Spleen (tissue), 11 donors: ENCODE measurements at regions not wholly inside any gene's neighbourhood (a gene's known extent, or its start where the extent isn't known, plus 50 kb on each side); places are given as distances from the start of the nearest gene placed in this dataset.
A peak's percentile ranks its signal among the peaks of the same experiment; 100 is the strongest.

ENCODE experiments used
- DNase-seq: peaks from one replicate; pipeline ENCODE4 v3.0.0-alpha.2; 2020
- H3K27ac ChIP-seq, 8 donors: fragments of 200-600 bp; sonication (generic) in 7 of 8; 1 replicate in 4 of 8; 2 replicates in 4 of 8; pipeline versions ENCODE4 v1.5.0 to v1.8.0; 2016 to 2021; ENCODE audit warnings: inconsistent platforms in 4 of 8, mild to moderate bottlenecking in 4 of 8, moderate library complexity in 1 of 8
- H3K27me3 ChIP-seq, 7 donors: fragments of 200-600 bp; sonication (generic) in 6 of 7; replicated peaks in 1 of 7; 1 replicate in 4 of 7; 2 replicates in 3 of 7; pipeline versions ENCODE4 v1.5.0 to v1.8.0; 2016 to 2021; ENCODE audit warnings: inconsistent platforms in 3 of 7, mild to moderate bottlenecking in 1 of 7
- H3K36me3 ChIP-seq, 6 donors: fragments of 200-600 bp; sonication (generic) in 5 of 6; 1 replicate in 4 of 6; 2 replicates in 2 of 6; pipeline versions ENCODE4 v1.5.0 to v1.8.0; 2016 to 2021; ENCODE audit warnings: inconsistent platforms in 2 of 6
- H3K4me1 ChIP-seq, 6 donors: fragments of 200-600 bp; sonication (generic) in 5 of 6; 1 replicate in 3 of 6; 2 replicates in 3 of 6; pipeline versions ENCODE4 v1.5.0 to v1.8.0; 2016 to 2021; ENCODE audit warnings: inconsistent platforms in 3 of 6
- H3K4me3 ChIP-seq, 8 donors: fragments of 200-600 bp; sonication (generic) in 7 of 8; 1 replicate in 4 of 8; 2 replicates in 4 of 8; pipeline versions ENCODE4 v1.5.0 to v1.8.0; 2016 to 2021; ENCODE audit warnings: inconsistent platforms in 4 of 8, mild to moderate bottlenecking in 4 of 8, moderate library complexity in 2 of 8
- H3K9me3 ChIP-seq, 8 donors: fragments of 200-600 bp; sonication (generic) in 7 of 8; 1 replicate in 4 of 8; 2 replicates in 4 of 8; pipeline versions ENCODE4 v1.5.0 to v1.8.0; 2016 to 2021; ENCODE audit warnings: inconsistent platforms in 4 of 8
- CTCF ChIP-seq, 11 experiments: fragments of 200-600 bp in 7 of 11; fragments of 450-650 bp in 4 of 11; sonication (generic) in 4 of 11; IDR thresholded peaks in 8 of 11; conservative IDR thresholded peaks in 3 of 11; 1 replicate in 7 of 11; 2 replicates in 4 of 11; pipeline versions ENCODE4 v1.4.0 to v1.8.0; 2016 to 2021; ENCODE audit warnings: antibody characterized with exemption in 11 of 11, inconsistent platforms in 4 of 11, mild to moderate bottlenecking in 1 of 11
- POLR2A ChIP-seq, 3 donors: fragments of 450-650 bp; IDR thresholded peaks; one replicate each; pipeline ENCODE4 v1.5.1; 2017; ENCODE audit warnings: antibody characterized with exemption in 3 of 3, mild to moderate bottlenecking in 1 of 3
- POLR2AphosphoS5 ChIP-seq, 3 donors: sonication (generic); formaldehyde crosslinking; IDR thresholded peaks; one replicate each; pipeline ENCODE4 v1.5.1; 2017; ENCODE audit warnings: antibody characterized with exemption in 3 of 3
- WGBS, 5 donors: extraction: QIAGEN DNeasy Blood & Tissue Kit in 3 of 5; methylation state at CpG; one replicate each; pipeline versions ENCODE4 v1.1.5 to v1.1.7; 2013 to 2018; 5-methylcytosine and 5-hydroxymethylcytosine counted together
- intact Hi-C: fragments of 100-400 bp; cut with DNase I; formaldehyde crosslinking; loops from one replicate; pipeline ENCODE4 v1.15.0; 2023; ENCODE audit warnings: low total_unique reads
- donor health status: healthy with polysubstance abuse.
- donor health status: DM: no; HTN: no; CAD: no; lungs with moderate emphysema.
- donor health status: DM: no; HTN: no; CAD: no.
- donor health status: Bipolar disorder and iron deficiency.
- donor health status: healthy.
- donor health status: DM: no; HTN: no; CAD: no.
- donor health status: DM: yes; HTN: yes; CAD: no.

GRCh38 chr18:59993560-59993959, 93.8 kb downstream of the PMAIP1 start:
- WGBS, 5 donors: 64 to 86% (median 80%) methylated on average over 5 of the region's 5 CpGs
- intact Hi-C loops: loop anchor here (5.0 kb wide), 1 partner anchor 554 kb away; no protein-coding TSS in a partner anchor

GRCh38 chr18:59990121-59990823, 90.5 kb downstream of the PMAIP1 start:
- intact Hi-C loops: loop anchor here (5.0 kb wide), 1 partner anchor 557 kb away; no protein-coding TSS in a partner anchor
- no peak for DNase-seq
- no peak overlapping the region for H3K4me3 ChIP-seq
- peaks cover 0 to 25% (median 0%) of the 10 kb centered on the region in 7 donors for H3K27me3 ChIP-seq
- no peaks in the 10 kb centered on the region for H3K9me3 ChIP-seq
- H3K36me3 ChIP-seq: no peaks in the 10 kb centered on the region
- H3K4me1 ChIP-seq: no peaks in the 10 kb centered on the region
- H3K27ac ChIP-seq: no peak overlapping the region
- 44 to 88% (median 72%) methylated on average over 1 of the region's 1 CpG for WGBS, 5 donors
- no peak for TF ChIP-seq POLR2A (IDR thresholded peaks at IDR 0.05)
- TF ChIP-seq POLR2AphosphoS5 (IDR thresholded peaks at IDR 0.05): no peak
- TF ChIP-seq CTCF (IDR thresholded peaks at IDR 0.05 in 8 of 11, conservative IDR thresholded peaks at IDR 0.05 in 3 of 11): no peak

More at GRCh38 chr18:59993560-59993959, 93.8 kb downstream of the PMAIP1 start:
- TF ChIP-seq CTCF (IDR thresholded peaks at IDR 0.05 in 8 of 11, conservative IDR thresholded peaks at IDR 0.05 in 3 of 11) (no peak), POLR2AphosphoS5 (IDR thresholded peaks at IDR 0.05) (no peak), POLR2A (IDR thresholded peaks at IDR 0.05) (no peak)
- H3K27ac ChIP-seq: no peak overlapping the region
- H3K4me3 ChIP-seq: no peak overlapping the region
- no peaks in the 10 kb centered on the region for H3K36me3 ChIP-seq
- DNase-seq: no peak
- H3K9me3 ChIP-seq: no peaks in the 10 kb centered on the region
- no peaks in the 10 kb centered on the region for H3K4me1 ChIP-seq
- peaks cover 0 to 32% (median 0%) of the 10 kb centered on the region in 7 donors for H3K27me3 ChIP-seq

GRCh38 chr18:59988098-59988706, 88.4 kb downstream of the PMAIP1 start:
- TF ChIP-seq POLR2A (IDR thresholded peaks at IDR 0.05) (no peak), POLR2AphosphoS5 (IDR thresholded peaks at IDR 0.05) (no peak), CTCF (IDR thresholded peaks at IDR 0.05 in 8 of 11, conservative IDR thresholded peaks at IDR 0.05 in 3 of 11) (peak; percentile 68 to 90 (median 83))
- no peak for DNase-seq
- 19 to 23% (median 20%) methylated on average over 5 of the region's 5 CpGs for WGBS, 5 donors
- H3K9me3 ChIP-seq: no peaks in the 10 kb centered on the region
- no peak overlapping the region for H3K4me3 ChIP-seq
- no peak overlapping the region for H3K27ac ChIP-seq
- H3K4me1 ChIP-seq: no peaks in the 10 kb centered on the region
- H3K27me3 ChIP-seq: peaks cover 0 to 25% (median 0%) of the 10 kb centered on the region in 7 donors
- intact Hi-C loops: no loop called here
- no peaks in the 10 kb centered on the region for H3K36me3 ChIP-seq

- no peaks in the 10 kb centered on the region for H3K9me3 ChIP-seq
- H3K4me3 ChIP-seq: no peak overlapping the region
- H3K4me1 ChIP-seq: no peaks in the 10 kb centered on the region
- no peak for DNase-seq
- WGBS, 5 donors: 57 to 81% (median 68%) methylated on average over 4 of the region's 4 CpGs
- H3K27me3 ChIP-seq: peaks cover 0 to 20% (median 0%) of the 10 kb centered on the region in 7 donors
- no peaks in the 10 kb centered on the region for H3K36me3 ChIP-seq
- no peak for TF ChIP-seq POLR2A (IDR thresholded peaks at IDR 0.05)
- no peak for TF ChIP-seq POLR2AphosphoS5 (IDR thresholded peaks at IDR 0.05)
- no peak for TF ChIP-seq CTCF (IDR thresholded peaks at IDR 0.05 in 8 of 11, conservative IDR thresholded peaks at IDR 0.05 in 3 of 11)
- intact Hi-C loops: no loop called here
- no peak overlapping the region for H3K27ac ChIP-seq
These were observed 87.3 kb downstream of the PMAIP1 start for GRCh38 chr18:59987102-59987501.
